ENCODE measurements at regions not wholly inside any gene's neighbourhood (a gene's known extent, or its start where the extent isn't known, plus 50 kb on each side); places are given as distances from the start of the nearest gene placed in this dataset.

GRCh38 chr3:70813311-70813710 is 500.9 kb upstream of the MDFIC2 start:
- no peak for TF ChIP-seq TAF1 (IDR thresholded peaks at IDR 0.05; ENCODE audit: low read depth)
- TF ChIP-seq CTCF (IDR thresholded peaks at IDR 0.05; ENCODE audit: poor library complexity, severe bottlenecking) = no peak
- no peak for TF ChIP-seq EZH2 (IDR thresholded peaks at IDR 0.05; ENCODE audit: borderline replicate concordance, insufficient read depth, low read length, poor library complexity, severe bottlenecking)
- no peak for TF ChIP-seq POLR2AphosphoS5 (IDR thresholded peaks at IDR 0.05)
- no peak for TF ChIP-seq EP300 (conservative IDR thresholded peaks at IDR 0.05; ENCODE audit: poor library complexity, severe bottlenecking)
- no peak for TF ChIP-seq REST (IDR thresholded peaks at IDR 0.05; ENCODE audit: borderline replicate concordance)
- TF ChIP-seq SMC3 (conservative IDR thresholded peaks at IDR 0.05; ENCODE audit: poor library complexity) = no peak

Measured in neural cell (in vitro differentiated cells).